ENCODE measurements at regions not wholly inside any gene's neighbourhood (a gene's known extent, or its start where the extent isn't known, plus 50 kb on each side); places are given as distances from the start of the nearest gene placed in this dataset.

GRCh38 chr6:19205076-19205475 lies 632.1 kb upstream of the ID4 start:
- TF ChIP-seq CTCF (IDR thresholded peaks at IDR 0.05; ENCODE audit: insufficient read depth, low read length, poor library complexity, severe bottlenecking) (no peak), EZH2phosphoT487 (conservative IDR thresholded peaks at IDR 0.05; ENCODE audit: low read length) (no peak)
